ENCODE measurements at regions not wholly inside any gene's neighbourhood (a gene's known extent, or its start where the extent isn't known, plus 50 kb on each side); places are given as distances from the start of the nearest gene placed in this dataset.

GRCh38 chr15:36235173-36235572 is 344.3 kb upstream of the CDIN1 start:
- no peak for DNase-seq (ENCODE audit: low read depth, low spot score)
- H3K4me3 ChIP-seq (ENCODE audit: low read depth in 2 of 2, low read length in 2 of 2), result no peak overlapping the region
- TF ChIP-seq REST (IDR thresholded peaks at IDR 0.05; ENCODE audit: insufficient read depth in 1 of 2, low read depth in 2 of 2, low read length in 1 of 2) (no peak), SIN3A (IDR thresholded peaks at IDR 0.05; ENCODE audit: borderline replicate concordance, insufficient read depth, low read depth, low read length) (no peak), CTCF (IDR thresholded peaks at IDR 0.05) (no peak), TCF7L2 (IDR thresholded peaks at IDR 0.05; ENCODE audit: low read depth, low read length) (no peak), POLR2AphosphoS5 (IDR thresholded peaks at IDR 0.05; ENCODE audit: low read depth, low read length) (no peak)
- intact Hi-C loops (cut with micrococcal nuclease; ENCODE audit: unreplicated experiment) (no loop called here), in situ Hi-C loops (cut with HindIII; ENCODE audit: low pct_unique_long_range_greater_than_20kb, low sequenced_read_pairs) (no loop called here)
- H3K27me3 ChIP-seq (ENCODE audit: control insufficient read depth, insufficient read depth, low read length), result no peaks in the 10 kb centered on the region
- no peak overlapping the region for H3K27ac ChIP-seq (ENCODE audit: low read length)
- no peaks in the 10 kb centered on the region for H3K9me3 ChIP-seq (ENCODE audit: control insufficient read depth, insufficient read depth, low read depth, low read length)
- ChIA-PET POLR2A (no interaction called here), CTCF (no interaction called here)
- BruUV-seq (replicated peaks), result no TSS peak
- no peaks in the 10 kb centered on the region for H3K36me3 ChIP-seq (ENCODE audit: control insufficient read depth, insufficient read depth, low read length)
- no peaks in the 10 kb centered on the region for H3K4me1 ChIP-seq (ENCODE audit: control insufficient read depth, insufficient read depth, low read length)
- ATAC-seq, result no peak

GRCh38 chr15:36239509-36239908 is 339.9 kb upstream of the CDIN1 start:
- ATAC-seq, result no peak
- no peak for DNase-seq (ENCODE audit: low read depth, low spot score)
- in situ Hi-C loops (cut with HindIII; ENCODE audit: low pct_unique_long_range_greater_than_20kb, low sequenced_read_pairs), result no loop called here

More at GRCh38 chr15:36239509-36239908, 339.9 kb upstream of the CDIN1 start:
- BruUV-seq (replicated peaks), result no TSS peak
- Histone ChIP-seq H3K27ac (ENCODE audit: low read length) (no peak overlapping the region), H3K36me3 (ENCODE audit: control insufficient read depth, insufficient read depth, low read length) (no peaks in the 10 kb centered on the region), H3K4me3 (ENCODE audit: low read depth in 2 of 2, low read length in 2 of 2) (no peak overlapping the region), H3K27me3 (ENCODE audit: control insufficient read depth, insufficient read depth, low read length) (no peaks in the 10 kb centered on the region), H3K4me1 (ENCODE audit: control insufficient read depth, insufficient read depth, low read length) (no peaks in the 10 kb centered on the region), H3K9me3 (ENCODE audit: control insufficient read depth, insufficient read depth, low read depth, low read length) (no peaks in the 10 kb centered on the region)
- CTCF ChIA-PET, result no interaction called here
- POLR2A ChIA-PET, result no interaction called here
- TF ChIP-seq CTCF (IDR thresholded peaks at IDR 0.05), result no peak
- intact Hi-C loops (cut with micrococcal nuclease; ENCODE audit: unreplicated experiment), result no loop called here

All from Panc1 (cell line).